ENCODE measurements at regions not wholly inside any gene's neighbourhood (a gene's known extent, or its start where the extent isn't known, plus 50 kb on each side); places are given as distances from the start of the nearest gene placed in this dataset.

- POLR2A ChIA-PET = no interaction called here
- CTCF ChIA-PET = no interaction called here
- TF ChIP-seq CTCF (IDR thresholded peaks at IDR 0.05; ENCODE audit: insufficient read depth in 1 of 2, low read depth in 1 of 2, low read length in 1 of 2, severe bottlenecking in 1 of 2, unreplicated experiment in 1 of 2) = no peak
- no peaks in the 10 kb centered on the region for H3K36me3 ChIP-seq (ENCODE audit: control insufficient read depth, insufficient read depth, low read length)
- no peaks in the 10 kb centered on the region for H3K4me1 ChIP-seq
- H3K4me3 ChIP-seq (ENCODE audit: low read depth, low read length) = no peak overlapping the region
- H3K9me3 ChIP-seq = no peaks in the 10 kb centered on the region
- no peak overlapping the region for H3K4me3 Mint-ChIP-seq (ENCODE audit: unreplicated experiment)
- no peaks in the 10 kb centered on the region for H3K4me1 Mint-ChIP-seq (ENCODE audit: low read depth, unreplicated experiment)
- no peak for DNase-seq
- H3K27me3 Mint-ChIP-seq (ENCODE audit: insufficient read depth, unreplicated experiment) = peaks cover 10% of the 10 kb centered on the region
- H3K27me3 ChIP-seq (replicated peaks; ENCODE audit: control insufficient read depth, insufficient read depth, low read length) = no peaks in the 10 kb centered on the region
- no peaks in the 10 kb centered on the region for H3K9me3 Mint-ChIP-seq (ENCODE audit: unreplicated experiment)
- no peaks in the 10 kb centered on the region for H3K36me3 Mint-ChIP-seq (ENCODE audit: insufficient read depth, unreplicated experiment)
- intact Hi-C loops (cut with micrococcal nuclease; ENCODE audit: unreplicated experiment) = no loop called here
- no TSS peak for BruUV-seq (replicated peaks)
- no peak overlapping the region for H3K27ac Mint-ChIP-seq (ENCODE audit: unreplicated experiment)
Observed at GRCh38 chr3:190764231-190765134, 98.0 kb downstream of the GMNC start.

GRCh38 chr3:190762801-190763200, 99.7 kb downstream of the GMNC start:
- Mint-ChIP-seq H3K4me3 (ENCODE audit: unreplicated experiment) (no peak overlapping the region), H3K9me3 (ENCODE audit: unreplicated experiment) (no peaks in the 10 kb centered on the region), H3K27me3 (ENCODE audit: insufficient read depth, unreplicated experiment) (peaks cover 16% of the 10 kb centered on the region), H3K36me3 (ENCODE audit: insufficient read depth, unreplicated experiment) (no peaks in the 10 kb centered on the region), H3K27ac (ENCODE audit: unreplicated experiment) (no peak overlapping the region), H3K4me1 (ENCODE audit: low read depth, unreplicated experiment) (no peaks in the 10 kb centered on the region)
- H3K4me3 ChIP-seq (ENCODE audit: low read depth, low read length) = no peak overlapping the region
- BruUV-seq (replicated peaks) = no TSS peak
- H3K4me1 ChIP-seq = no peaks in the 10 kb centered on the region
- intact Hi-C loops (cut with micrococcal nuclease; ENCODE audit: unreplicated experiment) = no loop called here
- no peaks in the 10 kb centered on the region for H3K9me3 ChIP-seq
- ChIA-PET POLR2A (no interaction called here), CTCF (no interaction called here)
- no peaks in the 10 kb centered on the region for H3K27me3 ChIP-seq (replicated peaks; ENCODE audit: control insufficient read depth, insufficient read depth, low read length)
- H3K36me3 ChIP-seq (ENCODE audit: control insufficient read depth, insufficient read depth, low read length) = no peaks in the 10 kb centered on the region
- TF ChIP-seq CTCF (IDR thresholded peaks at IDR 0.05; ENCODE audit: insufficient read depth in 1 of 2, low read depth in 1 of 2, low read length in 1 of 2, severe bottlenecking in 1 of 2, unreplicated experiment in 1 of 2) = no peak
- no peak for DNase-seq

GRCh38 chr3:190747571-190747970, 114.9 kb downstream of the GMNC start:
- TF ChIP-seq CTCF (IDR thresholded peaks at IDR 0.05; ENCODE audit: insufficient read depth in 1 of 2, low read depth in 1 of 2, low read length in 1 of 2, severe bottlenecking in 1 of 2, unreplicated experiment in 1 of 2) = no peak
- no peaks in the 10 kb centered on the region for H3K36me3 Mint-ChIP-seq (ENCODE audit: insufficient read depth, unreplicated experiment)
- H3K27me3 Mint-ChIP-seq (ENCODE audit: insufficient read depth, unreplicated experiment) = peaks cover 4% of the 10 kb centered on the region
- H3K27ac Mint-ChIP-seq (ENCODE audit: unreplicated experiment) = no peak overlapping the region
- no peaks in the 10 kb centered on the region for H3K4me1 Mint-ChIP-seq (ENCODE audit: low read depth, unreplicated experiment)
- H3K4me3 ChIP-seq (ENCODE audit: low read depth, low read length) = no peak overlapping the region
- H3K9me3 ChIP-seq = no peaks in the 10 kb centered on the region
- no peak for DNase-seq
- no TSS peak for BruUV-seq (replicated peaks)
- ChIA-PET POLR2A (no interaction called here), CTCF (no interaction called here)
- intact Hi-C loops (cut with micrococcal nuclease; ENCODE audit: unreplicated experiment) = no loop called here
- no peak overlapping the region for H3K4me3 Mint-ChIP-seq (ENCODE audit: unreplicated experiment)
- no peaks in the 10 kb centered on the region for H3K4me1 ChIP-seq
- no peaks in the 10 kb centered on the region for H3K27me3 ChIP-seq (replicated peaks; ENCODE audit: control insufficient read depth, insufficient read depth, low read length)
- no peaks in the 10 kb centered on the region for H3K9me3 Mint-ChIP-seq (ENCODE audit: unreplicated experiment)
- H3K36me3 ChIP-seq (ENCODE audit: control insufficient read depth, insufficient read depth, low read length) = no peaks in the 10 kb centered on the region

All from Caco-2 (cell line).